ENCODE measurements at regions not wholly inside any gene's neighbourhood (a gene's known extent, or its start where the extent isn't known, plus 50 kb on each side); places are given as distances from the start of the nearest gene placed in this dataset.
"Not testable (repeated sequence)": the region's sequence is repeated elsewhere in the genome, so short reads cannot be mapped to it uniquely, and the experiment has no call there.

DNA sequence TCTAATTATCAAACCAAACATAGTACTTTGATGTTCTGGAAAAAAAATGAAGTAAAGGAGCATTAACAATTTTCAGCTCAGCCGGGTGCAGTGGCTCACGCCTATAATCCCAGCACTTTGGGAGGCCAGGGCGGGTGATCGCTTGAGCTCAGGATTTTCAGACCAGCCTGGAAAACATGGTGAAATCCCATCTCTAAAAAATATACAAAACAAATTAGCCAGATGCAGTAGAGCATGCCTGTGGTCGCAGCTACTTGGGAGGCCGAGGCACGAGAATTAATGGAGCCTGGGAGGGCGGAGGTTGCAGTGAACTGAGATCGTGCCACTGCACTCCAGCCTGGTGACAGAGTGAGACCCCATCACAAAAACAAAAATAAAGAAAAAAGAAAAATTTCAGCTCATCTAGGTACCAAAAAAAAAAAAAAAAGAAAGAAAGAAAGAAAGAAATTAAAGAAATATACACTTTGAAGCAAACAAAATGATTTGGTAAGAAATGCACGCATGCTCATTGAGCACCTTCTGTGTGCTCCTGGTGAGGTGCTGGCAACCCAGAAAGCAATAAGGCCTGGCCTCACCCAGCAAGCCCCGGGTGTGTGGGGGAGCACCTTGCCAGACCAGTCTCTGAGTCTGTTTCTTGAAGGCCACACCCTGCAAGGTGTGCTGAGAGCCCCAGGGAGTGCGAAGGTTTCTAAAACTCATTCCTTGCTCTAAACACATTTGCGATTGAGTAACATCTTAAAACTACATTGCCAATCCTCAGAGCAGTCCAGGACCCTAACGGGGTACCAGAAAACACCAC lies 133.5 kb downstream of the TFCP2L1 start:
- DNase-seq, result no peak

DNA sequence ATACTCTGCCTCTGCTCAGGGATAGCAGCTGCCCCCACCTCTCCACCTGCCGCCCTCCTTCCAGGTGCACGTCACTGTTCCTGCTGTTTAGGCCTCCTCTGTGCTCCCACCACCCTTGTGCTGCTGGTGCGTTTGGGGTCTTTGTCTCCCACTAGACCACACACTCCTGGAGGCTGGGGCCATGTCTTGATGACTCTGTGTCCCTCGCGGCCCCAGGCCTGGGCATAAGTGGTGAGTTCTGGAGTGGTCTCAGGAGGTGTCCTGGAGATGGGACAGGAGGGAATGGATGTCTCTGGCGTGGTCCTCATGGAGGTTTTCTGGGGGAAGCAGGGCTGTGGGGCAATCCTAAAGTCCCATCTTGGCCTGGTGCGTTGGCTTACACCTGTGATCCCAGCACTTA lies 132.1 kb downstream of the TFCP2L1 start:
- no peak for DNase-seq

DNA sequence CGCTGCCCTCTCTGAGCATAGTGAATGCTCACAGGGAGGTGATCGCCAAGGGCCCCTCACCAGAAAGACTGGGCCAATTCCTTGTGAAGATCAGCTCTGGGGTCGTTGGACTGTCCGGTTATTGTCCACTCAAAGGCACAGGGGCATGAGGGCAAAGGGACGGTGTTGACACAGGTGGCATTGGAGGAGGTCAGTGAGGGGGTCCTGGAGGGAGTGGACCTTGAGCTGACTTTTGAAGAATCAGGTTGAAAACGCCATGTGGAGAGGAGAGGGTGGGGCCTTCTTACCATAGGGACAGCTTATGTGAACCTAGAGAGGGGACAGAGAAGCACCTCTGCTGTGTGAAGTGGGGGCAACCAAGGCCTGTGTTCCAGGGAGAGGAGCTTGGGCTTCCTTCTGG lies 131.5 kb downstream of the TFCP2L1 start:
- DNase-seq, result no peak

DNA sequence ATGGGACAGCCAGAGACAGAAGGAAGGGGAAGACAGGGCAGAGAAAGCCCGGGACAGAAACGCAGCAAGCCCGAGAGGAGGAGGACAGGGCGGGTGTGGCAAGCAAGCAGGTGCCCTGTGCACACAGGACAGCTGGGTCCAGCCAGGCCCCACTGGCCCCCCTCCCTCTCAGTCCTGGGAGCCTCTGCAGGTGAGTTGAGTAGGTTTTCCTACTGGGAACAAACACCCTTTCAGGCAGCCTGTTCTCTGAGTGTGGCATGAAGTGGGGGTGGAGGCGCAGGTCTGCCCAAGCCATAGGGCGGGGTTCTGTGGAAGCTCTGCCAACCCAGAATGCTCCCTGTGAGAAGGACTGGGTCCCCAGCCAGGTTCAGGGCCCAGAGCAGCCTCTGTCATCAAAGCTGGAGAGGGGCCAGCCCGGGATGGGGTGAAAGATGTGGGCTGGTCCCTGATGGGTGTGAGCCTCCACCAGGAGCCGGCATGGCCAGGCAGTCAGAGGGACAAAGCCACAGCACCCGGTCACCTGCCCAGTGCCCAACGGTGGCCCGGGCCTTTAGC lies 129.4 kb downstream of the TFCP2L1 start:
- no peak for DNase-seq

DNA sequence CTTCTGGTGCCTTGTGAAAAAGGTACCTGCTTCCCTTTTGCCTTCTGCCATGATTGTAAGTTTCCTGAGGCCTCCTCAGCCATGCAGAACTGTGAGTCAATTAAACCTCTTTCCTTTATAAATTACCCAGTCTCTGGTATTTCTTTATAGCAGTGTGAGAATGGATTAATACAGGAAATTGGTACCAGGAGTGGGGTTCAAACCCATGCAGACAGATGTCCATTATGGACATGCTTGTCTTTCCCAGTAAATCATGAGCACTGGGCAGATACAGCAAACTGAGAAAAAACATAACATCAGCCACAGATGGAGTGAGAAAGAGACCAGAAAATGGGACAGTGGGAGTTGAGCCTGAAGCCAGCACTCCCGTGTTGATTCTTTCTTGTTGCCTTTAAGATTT lies 127.5 kb downstream of the TFCP2L1 start:
- DNase-seq, result not testable (repeated sequence)

- no peak for DNase-seq
Observed at GRCh38 chr2:121159291-121160071, 125.5 kb downstream of the TFCP2L1 start.

- no peak for DNase-seq
Observed at GRCh38 chr2:121160366-121160765, 124.6 kb downstream of the TFCP2L1 start.

- no peak for DNase-seq
Observed at GRCh38 chr2:121161272-121161671, 123.7 kb downstream of the TFCP2L1 start.

DNA sequence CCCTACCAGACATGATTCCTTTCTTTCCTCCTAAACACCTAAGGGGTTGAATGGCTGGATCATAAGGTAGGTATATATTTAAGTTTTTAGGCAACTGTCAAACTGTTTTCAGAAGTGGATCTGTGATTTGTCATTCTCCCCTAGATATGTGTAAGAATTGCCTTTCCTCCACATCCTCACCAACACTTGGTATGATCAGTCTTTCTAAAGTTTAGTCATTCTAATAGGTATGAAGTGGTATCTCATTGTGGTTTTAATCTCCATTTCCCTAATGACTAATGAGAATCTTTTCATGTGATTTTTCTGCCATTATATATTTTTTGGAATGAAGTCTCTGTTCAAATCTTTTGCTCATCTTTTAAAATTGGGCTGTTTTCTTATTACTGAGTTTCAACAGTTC lies 122.1 kb downstream of the TFCP2L1 start:
- no peak for DNase-seq

DNA sequence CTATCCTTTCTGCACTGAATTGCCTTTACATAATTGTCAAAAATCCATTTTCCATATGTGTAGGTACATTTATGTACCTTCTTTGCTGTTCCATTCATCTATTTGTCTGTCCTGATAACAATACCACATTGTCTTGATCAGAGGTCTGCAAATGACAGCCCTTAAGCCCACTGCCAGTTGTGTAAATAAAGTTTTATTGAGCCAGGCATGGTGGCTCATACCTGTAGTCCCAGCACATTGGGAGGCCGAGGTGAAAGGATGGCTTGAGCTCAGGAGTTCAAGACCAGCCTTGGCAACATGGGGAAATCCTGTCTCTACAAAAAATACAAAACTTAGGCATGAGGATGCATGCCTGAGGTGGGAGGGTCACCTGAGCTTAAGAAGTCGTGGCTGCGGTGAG lies 121.0 kb downstream of the TFCP2L1 start:
- no peak for DNase-seq

GRCh38 chr2:121165038-121165542 lies 119.9 kb downstream of the TFCP2L1 start:
- DNase-seq, result no peak

All from activated CD4-positive, alpha-beta T cell treated with anti-CD3 and anti-CD28 coated beads, Interleukin-2, Interleukin-6, amounts not matched to agents 100 ng/mL and 50 ng/mL, durations not matched to agents 16 hours and 8 hours (primary cell).